ENCODE measurements at regions not wholly inside any gene's neighbourhood (a gene's known extent, or its start where the extent isn't known, plus 50 kb on each side); places are given as distances from the start of the nearest gene placed in this dataset.
"Not testable (repeated sequence)": the region's sequence is repeated elsewhere in the genome, so short reads cannot be mapped to it uniquely, and the experiment has no call there.

DNA sequence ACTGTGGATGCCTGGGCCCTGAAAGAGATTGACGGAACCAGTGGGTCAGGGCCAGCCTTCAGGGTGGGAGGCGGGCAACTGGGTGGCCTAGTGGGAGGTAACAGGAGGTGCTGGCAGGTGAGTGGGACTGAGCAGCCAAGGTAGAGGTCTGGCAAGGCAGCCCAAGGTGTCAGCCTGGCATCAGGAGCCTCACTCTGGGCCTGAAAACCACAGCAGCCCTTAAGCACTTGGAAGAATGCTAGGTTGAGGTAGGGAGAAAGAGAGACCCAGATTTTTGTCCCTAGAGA lies 315.8 kb upstream of the PRICKLE1 start:
- DNase-seq = no peak

DNA sequence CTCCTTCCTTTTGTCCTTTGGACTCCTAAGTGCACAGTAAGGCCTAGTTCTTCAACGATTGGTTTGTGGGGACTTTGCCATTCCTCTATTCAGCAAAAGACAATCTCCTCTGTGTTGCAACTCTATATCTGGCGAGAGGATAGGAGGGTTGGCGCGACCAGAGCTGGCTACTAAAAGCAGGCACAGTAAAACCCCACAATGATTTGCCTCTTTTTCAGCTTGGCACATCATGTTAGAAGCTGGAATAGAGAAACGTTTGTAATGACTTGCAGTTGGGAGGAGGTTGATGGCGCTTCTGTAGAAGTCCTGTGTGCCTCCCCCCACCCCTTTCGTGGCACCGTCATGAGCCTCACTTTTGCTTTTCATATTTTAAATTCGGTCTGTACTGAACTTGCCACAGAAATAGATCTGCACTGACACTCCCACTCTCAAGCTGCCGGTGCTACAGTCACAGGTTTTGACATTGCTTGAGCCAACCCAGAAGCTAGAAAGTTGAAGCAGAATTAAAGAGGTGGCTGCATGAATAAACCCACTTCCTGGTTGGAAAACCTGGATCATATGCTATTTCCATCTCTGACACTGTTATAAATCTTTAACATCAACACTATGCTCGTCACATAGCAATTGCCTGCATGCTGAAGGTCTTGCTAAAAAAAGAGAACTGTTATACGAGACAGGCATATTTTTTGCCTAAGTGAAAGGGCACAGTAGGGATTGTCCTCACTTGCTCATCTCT lies 315.3 kb upstream of the PRICKLE1 start:
- DNase-seq = no peak

DNA sequence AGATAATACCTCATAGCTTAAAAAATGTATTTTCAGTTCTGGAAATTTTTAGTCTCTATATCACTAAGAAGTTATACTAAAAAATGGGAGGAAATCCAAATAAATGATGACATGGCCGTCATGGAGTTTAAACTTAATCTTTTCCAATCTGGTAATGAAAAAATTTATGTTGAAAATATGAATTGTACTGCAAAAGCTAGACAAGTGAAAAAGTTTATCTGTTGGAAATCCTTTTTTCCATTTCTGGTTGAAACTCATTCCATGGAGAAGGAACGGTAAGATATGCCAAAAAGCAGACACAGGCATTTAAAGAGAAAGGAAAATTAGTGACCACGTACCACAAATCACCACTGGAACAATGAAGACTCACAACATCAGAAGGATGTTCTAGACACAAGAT lies 314.2 kb upstream of the PRICKLE1 start:
- no peak for DNase-seq

DNA sequence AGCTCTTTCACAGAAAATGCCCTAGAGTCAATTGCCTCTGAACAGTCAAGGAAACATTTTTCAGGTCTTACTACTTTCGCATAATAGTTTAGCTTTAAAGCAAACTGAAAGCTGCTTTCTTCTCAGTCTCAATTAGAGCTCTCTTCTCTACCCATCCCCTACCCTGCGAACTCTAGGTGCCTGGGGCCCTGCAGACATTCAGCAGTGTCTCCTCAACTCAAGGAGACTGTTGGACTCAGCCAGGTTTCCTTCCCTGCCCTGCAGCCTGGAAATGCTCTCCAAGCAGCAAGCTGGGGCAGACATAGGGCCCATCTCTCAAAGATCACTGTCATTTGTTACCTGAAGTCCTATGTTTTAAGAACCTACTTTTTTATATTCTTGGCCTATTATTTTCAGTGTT lies 312.5 kb upstream of the PRICKLE1 start:
- no peak for DNase-seq

DNA sequence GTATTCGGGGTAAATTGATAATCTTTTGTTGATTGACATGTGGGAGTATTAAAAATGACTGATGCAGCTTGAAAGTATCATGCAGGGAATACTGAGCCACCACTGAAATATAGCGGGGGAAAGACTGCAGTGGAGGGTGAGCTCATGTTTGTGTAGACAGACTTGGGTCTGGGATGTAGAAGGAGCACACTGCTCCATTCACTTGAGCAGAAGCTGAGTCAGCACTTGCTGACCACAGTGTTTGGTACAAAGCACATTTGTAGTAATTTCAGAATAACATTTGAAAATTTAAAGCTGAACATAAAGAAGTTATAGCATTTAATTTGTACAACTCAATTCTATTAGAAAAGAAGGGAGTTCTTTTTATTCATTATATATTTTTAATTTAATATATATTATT lies 304.3 kb upstream of the PRICKLE1 start:
- DNase-seq = no peak

DNA sequence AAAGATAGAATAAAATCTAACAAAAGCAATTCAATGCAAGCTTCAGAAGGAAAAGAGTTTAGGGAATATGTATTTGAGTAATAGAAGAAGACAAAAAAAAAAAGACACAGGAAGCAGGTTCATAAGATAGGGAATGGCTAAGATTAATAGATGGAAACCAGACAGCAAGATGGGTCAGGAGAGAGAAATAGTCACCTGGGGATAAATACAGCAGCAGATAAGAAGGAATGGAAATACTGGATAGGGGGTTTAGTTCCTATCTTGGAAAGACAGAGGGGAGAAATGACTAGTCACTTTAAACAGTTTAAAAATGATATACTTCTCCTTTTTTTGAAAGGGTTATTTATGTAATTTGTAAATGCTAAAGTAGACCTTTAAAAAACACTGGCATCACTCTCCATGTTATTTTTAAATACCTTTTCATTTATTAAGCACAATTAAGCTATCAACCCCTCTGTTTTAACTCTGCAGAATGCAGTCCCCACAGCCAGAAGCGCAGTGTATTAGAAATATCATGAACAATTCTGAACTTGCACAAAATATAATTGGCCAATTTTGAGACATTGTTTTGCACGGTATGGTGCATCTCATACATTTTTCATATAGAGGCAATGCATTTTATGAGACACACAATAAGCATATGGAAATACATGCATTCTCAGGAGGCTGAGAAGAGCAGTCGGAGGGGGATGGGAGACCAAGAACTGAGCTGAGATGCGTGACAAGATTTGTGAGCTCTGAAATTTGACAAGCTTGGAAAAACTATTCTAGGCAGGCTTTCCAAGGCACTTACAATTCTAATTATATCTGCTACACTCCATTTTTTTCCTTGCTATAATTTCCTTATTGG lies 303.4 kb upstream of the PRICKLE1 start:
- no peak for DNase-seq

DNA sequence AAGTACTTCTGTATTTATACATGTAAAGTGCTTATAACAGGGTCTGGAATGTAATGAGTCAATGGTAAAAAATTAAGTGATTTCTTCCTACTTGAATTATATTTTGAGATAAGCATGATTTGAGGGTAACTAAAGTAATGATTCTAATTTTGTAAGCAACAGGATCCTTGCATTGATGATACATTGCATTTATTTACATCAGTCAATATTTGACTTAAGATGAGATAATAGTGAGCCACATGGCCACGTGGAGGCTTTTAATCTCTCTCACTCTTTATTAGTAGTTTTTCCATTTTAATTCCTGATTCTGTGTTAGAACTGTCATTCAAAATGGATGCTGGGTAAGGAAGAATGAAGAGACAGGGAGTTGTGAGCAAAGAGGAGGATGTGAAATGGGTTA lies 298.1 kb upstream of the PRICKLE1 start:
- DNase-seq = no peak

DNA sequence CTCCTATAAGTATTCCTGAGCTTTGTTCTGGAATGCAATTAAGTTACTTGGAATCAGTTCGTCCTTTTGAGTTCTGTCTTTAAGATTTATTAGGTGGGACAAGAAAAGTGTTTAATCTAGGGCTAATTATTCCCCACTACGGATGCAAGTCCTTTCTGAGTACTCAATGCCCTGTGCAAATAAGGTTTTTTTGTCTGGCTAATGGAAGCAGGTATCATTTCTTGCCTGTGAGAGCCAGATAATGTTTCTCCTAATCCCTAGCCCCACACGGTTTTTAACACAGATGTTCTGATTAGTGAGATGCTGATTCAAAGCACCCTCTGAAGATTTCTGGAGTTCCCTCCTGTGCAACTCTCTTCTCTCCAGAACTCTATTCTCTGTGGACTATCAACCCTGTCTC lies 296.6 kb upstream of the PRICKLE1 start:
- no peak for DNase-seq

DNA sequence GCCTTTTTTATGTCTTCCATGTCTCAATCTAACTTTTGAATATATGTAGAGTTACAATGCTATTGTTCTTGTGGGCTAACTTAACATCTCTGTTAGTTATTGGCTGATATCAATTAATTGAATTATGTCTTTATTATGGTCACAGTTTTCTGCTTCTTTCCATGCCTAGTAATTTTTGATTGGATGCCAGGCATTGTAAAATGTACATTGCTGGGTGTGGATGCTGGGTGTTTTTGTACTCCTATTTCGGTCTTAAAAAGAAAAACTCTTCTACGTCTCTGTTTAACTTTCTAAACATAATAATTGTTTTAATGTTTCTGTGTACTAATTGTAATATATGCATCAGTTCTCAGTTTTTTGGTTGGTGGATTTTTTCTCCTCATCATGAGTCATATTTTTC lies 296.1 kb upstream of the PRICKLE1 start:
- no peak for DNase-seq

DNA sequence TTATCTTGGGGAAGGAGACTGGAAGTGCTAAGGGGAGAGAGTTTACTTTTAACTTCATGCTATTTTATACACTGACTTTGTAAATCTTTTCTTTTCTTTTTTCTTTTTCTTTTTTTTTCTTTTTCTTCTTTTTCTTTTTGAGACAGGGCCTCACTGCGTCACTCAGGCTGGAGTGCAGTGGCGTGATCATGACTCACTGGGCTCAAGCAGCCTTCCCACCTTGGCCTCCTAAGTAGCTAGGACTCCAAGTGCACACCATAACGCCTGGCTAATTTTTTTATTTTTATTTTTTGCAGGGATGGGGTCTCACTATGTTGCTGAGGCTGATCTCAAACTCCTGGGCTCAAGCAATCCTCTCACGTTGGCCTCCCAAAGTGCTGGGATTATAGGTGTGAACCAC lies 294.6 kb upstream of the PRICKLE1 start:
- no peak for DNase-seq

DNA sequence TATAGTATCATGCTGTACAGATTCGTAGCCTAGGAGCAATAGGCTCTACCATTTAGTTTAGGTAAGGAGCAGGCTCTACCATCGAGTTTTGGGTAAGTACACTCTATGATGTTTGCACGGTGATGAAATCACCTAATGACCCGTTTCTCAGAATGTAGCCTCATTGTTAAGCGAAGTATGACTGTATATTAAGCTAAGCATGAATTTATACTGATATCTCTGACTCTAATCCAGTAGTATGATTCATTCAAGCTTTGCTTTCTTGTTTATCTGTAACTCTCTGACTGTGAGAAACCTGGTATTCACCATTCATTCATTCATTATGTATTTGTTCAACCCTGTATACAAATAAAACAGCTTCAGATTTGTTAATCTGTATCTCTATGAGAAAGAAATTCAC lies 283.9 kb upstream of the PRICKLE1 start:
- no peak for DNase-seq

DNA sequence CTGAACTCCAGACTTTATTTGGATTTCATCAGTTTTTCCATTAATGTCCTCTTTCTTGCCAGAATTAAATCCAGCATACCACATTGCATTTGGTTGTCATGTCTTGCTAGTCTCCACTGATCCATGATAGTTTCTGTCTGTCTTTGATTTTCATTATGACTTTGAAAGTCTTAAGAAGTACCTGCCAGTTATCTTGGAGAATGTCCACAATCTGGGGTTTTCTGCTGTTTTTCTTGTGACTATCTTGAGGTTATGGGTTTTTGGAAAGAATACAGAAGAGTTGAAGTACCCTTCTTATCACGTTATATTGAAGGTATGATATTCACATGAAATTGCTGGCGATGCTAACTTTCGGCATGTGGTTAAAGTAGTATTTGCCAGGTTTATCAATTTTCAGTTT lies 282.3 kb upstream of the PRICKLE1 start:
- no peak for DNase-seq

DNA sequence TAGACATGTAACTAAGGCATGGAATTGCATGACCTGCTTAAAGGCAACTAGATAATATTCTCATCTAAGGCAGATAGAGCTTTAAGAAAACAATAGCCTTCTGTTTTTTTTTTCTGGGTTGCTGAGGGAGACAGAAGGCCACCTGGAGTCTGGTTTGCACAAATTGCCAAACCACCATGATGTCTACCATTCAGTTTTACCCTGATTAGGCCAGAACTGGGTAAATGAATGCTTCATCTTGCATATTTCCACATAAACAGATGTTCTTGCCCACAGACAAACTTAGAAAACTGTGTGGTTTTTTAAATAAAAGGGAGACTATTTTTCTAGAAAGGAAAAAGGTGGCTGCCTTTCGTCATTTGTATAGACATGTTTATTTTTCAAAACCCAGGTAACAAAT lies 278.7 kb upstream of the PRICKLE1 start:
- no peak for DNase-seq

DNA sequence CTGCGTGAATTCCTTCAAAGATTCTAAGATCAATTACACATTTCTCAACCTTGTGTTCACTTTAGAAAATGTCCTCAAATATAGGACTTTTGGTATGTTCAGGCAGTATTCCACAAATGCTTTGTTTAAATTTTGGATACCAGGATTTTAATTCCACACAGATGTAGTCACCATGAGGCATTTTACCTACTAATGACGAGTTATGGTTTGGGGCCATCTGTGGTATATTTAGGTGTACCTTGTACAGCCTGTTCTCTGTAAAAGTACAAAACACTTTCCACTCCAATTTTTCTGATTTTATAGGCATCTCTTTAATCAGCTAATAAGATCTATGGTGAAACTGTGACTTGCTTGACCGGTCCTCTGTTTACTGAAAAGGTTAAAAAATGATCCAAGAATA lies 275.7 kb upstream of the PRICKLE1 start:
- no peak for DNase-seq

DNA sequence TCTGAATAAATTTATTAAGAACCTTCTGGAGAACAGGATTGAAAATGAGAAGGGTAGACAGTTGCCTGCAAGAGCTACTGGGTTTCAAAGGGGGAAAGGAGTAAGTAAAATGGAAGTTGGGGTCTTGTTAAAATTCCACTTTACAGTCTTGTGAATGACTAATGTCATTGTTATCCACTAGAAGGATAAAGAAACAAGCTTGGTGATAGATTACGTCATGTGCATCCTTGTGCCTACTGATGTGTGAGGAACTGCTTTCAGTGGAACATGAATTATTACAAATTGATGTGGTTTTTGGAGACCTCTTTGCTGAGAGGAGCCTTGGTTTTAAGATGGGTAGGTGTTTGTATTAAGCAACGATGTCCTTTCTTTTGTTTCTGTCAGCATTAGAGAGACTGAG lies 272.5 kb upstream of the PRICKLE1 start:
- DNase-seq = no peak

DNA sequence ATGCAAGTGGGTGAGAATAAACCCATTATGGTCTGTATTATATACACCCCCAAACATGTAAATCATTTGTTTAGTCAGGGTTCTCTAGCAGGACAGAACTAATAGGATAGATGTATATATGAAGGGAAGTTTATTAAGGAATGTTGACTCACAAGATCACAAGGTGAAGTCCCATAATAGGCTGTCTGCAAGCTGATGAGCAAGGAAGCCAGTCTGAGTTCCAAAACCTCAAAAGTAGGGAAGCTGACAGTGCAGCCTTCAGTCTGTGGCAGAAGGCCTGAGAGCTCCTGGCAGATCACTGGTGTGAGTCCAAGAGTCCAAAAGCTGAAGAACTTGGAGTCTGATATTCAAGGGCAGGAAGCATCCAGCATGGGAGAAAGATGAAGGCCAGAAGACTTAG lies 270.8 kb upstream of the PRICKLE1 start:
- DNase-seq = not testable (repeated sequence)

DNA sequence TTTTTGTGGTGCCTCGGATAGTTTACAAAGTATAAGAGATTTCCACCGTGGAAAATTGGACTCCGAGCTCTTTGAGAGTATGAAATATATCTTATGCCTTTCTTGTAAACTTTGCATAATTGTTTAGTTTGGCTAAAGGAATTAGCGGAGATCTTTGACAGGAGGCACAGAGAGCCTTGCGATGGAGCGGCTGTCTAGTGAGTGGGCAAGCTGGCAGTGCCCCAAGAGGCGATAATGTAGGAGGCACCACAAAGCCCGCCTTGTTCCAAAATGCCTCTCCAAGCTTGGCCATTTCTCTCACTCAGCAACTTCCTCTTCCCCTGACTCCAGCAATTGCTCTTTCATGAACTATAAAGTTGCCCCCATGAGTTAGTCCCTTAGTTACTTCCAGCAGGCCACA lies 270.1 kb upstream of the PRICKLE1 start:
- DNase-seq = no peak

DNA sequence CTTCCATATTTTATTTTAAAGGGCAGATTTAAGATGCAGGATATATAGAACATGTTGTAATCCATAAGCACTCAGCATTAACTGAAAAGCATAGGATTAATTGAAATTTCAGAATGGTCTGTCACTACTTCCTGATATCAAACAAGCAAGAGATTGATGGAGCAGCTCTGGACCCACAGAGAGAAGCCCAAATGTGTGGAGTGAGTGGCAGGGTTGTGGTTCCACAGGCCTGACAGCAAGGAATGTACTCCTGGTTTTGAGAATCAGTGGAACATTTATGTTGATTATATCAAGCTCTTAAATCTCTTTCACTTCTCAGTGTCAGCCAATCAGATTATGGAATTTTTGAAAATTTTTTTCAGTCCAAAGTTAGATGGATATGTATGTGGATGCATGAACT lies 267.6 kb upstream of the PRICKLE1 start:
- no peak for DNase-seq

DNA sequence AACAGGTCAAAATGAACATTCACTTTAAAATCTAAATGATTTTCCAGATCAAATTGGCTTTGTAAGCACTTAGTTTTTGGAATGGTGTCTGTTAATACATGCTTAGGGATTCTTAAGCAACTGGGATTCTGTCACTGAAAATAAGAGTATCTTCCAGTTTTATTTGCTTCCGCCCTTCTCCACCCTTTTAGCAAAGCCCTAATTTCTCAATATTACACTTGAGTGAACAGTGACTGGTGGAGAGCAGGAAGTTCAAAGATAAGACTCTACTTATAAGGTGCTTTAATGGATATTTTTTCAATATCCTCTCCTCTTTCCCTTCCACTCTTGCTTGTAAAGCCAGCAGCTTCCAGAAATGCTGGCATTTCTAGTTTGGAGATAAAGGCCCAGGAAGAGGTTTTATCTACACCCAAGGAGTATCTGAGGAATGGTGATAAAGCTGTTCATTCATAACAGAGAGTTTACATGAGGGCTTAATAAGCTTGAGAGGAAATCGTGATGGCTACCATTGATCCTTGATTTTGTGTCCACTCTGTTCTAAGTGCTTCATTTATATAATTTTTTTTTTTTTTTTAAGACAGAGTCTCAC lies 265.9 kb upstream of the PRICKLE1 start:
- no peak for DNase-seq

DNA sequence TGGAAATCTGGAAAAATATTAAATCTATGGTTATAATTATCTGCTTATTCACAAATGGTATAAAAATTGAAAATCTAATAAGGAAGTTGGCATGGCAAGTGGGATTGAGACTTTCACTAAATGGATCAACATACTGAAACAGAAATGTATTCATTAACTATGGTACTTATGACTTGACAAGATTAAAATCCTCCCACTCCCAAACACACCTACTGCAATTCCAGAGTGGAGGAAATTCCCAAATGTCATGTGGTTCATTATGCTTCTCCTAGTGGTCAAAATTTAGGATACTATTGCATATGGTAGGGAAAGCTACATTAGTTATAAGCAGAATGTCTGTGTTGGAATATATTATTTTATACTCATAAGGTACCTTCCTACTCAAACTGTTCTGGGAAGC lies 265.3 kb upstream of the PRICKLE1 start:
- no peak for DNase-seq

DNA sequence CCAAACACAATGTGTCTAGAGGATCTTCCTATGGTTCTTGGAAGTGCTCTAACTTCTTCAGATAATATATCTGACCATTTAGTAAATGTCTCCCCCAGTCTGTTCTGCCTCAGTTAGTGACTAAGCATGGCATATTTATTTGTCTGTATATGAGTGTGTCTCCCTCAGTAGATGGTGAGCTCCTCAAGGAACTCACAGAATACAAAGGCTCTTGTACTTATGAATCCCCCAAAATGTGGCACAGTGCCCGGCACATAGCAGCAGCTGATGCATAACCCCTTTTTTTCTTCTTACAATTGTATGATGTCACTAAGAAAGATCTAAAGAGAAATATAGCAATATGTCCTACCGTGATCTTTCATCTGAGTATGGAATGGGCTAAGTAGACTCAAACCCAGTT lies 264.7 kb upstream of the PRICKLE1 start:
- DNase-seq = no peak

DNA sequence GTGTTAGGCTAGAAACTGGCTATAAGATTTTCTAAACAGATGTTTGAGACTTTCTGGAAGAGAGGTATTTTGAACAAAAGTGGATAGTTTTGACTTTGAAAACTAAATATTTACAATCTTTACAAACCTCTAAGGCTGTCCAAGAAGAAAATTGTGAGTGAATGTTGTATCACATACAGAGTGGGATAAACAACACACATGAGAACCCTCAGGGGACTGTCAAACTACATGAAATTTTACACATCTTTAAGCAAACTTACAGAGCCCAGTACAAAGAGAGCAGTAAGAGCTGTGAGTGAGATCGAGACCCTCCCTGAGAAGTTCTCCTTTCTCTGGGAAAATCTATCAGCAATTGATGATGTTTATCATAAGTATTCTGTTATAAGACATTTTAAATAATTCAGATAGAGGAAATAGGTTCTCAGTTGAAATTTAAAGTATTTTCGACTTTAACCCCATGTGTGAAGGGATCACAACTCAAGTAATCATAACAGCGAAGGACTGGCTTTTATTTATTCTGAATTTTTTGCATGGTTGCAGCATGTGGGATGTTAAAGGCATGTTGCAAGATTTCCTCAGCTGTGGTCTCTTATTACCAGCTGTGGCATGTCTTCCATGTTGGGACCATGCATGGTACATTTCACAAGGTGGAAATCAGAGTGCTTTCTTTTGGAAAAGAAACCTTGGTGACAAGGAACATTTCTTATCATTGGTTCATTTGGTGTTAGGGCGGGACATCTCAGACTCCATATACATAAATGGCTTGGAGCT lies 264.0 kb upstream of the PRICKLE1 start:
- DNase-seq = no peak

DNA sequence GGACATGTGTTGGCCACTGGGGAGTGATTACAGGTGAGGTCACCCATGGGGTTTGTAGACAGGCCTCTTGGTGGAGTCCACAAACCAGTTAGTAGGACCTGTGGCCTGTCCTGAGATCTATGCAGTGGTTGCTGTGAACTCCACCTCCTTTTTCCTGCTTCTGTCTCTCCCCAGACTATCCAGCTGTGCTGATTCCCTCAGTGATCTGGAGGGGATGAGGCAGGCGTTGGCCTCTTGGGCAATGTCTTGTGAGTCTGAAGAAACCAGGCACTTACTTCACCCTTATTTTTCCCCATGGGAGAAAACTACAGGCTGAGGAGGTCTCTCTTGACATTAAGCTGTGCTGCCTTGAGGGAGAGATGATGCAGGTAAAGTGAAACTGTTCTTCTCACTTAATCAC lies 257.2 kb upstream of the PRICKLE1 start:
- DNase-seq = no peak

DNA sequence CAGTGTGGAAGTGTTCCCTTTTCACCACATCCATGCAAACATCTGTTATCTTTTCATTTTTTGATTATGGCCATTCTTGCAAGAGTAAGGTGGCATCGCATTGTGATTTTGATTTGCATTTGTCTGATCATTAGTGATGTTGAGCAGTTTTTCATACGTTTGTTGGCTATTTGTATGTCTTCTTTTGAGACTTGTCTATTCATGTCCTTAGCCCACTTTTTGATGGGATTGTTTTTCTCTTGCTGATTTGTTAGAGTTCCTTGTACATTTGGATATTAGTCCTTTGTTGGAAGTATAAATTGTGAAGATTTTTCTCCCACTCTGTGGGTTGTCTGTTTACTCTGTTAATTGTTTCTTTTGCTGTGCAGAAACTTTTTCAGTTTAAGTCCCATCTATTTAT lies 244.5 kb upstream of the PRICKLE1 start:
- DNase-seq = no peak

Data from NCI-H526 (cell line).